T-helper 2 cell treated with Interferon-gamma antibody and Interleukin-4, amounts not matched to agents 5 μg/mL and 100 μg/mL, for 36 hours (primary cell): ENCODE measurements at regions not wholly inside any gene's neighbourhood (a gene's known extent, or its start where the extent isn't known, plus 50 kb on each side); places are given as distances from the start of the nearest gene placed in this dataset.

ENCODE experiments used
- DNase-seq: peaks from one replicate; pipeline ENCODE4 v3.0.0; 2021; ENCODE audit warnings: low spot score
- H3K27ac Mint-ChIP-seq: one replicate; pipeline ENCODE4 v1.8.0; 2021; ENCODE audit warnings: mild to moderate bottlenecking, mixed read lengths
- H3K27me3 Mint-ChIP-seq: one replicate; pipeline ENCODE4 v1.8.0; 2021; ENCODE audit warnings: low read depth, mixed read lengths
- H3K36me3 Mint-ChIP-seq: one replicate; pipeline ENCODE4 v1.8.0; 2021; ENCODE audit warnings: low read depth, mixed read lengths
- H3K4me1 Mint-ChIP-seq: one replicate; pipeline ENCODE4 v1.8.0; 2021; ENCODE audit warnings: low read depth, mixed read lengths
- H3K4me3 Mint-ChIP-seq: one replicate; pipeline ENCODE4 v1.8.0; 2022; ENCODE audit warnings: mild to moderate bottlenecking, moderate library complexity, mixed read lengths
- H3K9me3 Mint-ChIP-seq: one replicate; pipeline ENCODE4 v1.8.0; 2021; ENCODE audit warnings: mixed read lengths

GRCh38 chr10:111209692-111210091 is 132.9 kb downstream of the ADRA2A start:
- no peak overlapping the region for H3K27ac Mint-ChIP-seq
- no peak for DNase-seq
- no peaks in the 10 kb centered on the region for H3K9me3 Mint-ChIP-seq
- H3K4me3 Mint-ChIP-seq, result no peak overlapping the region
- H3K4me1 Mint-ChIP-seq, result no peaks in the 10 kb centered on the region
- no peaks in the 10 kb centered on the region for H3K27me3 Mint-ChIP-seq
- no peaks in the 10 kb centered on the region for H3K36me3 Mint-ChIP-seq

- Mint-ChIP-seq H3K27ac (no peak overlapping the region), H3K27me3 (no peaks in the 10 kb centered on the region), H3K4me1 (no peaks in the 10 kb centered on the region), H3K9me3 (no peaks in the 10 kb centered on the region), H3K36me3 (no peaks in the 10 kb centered on the region), H3K4me3 (no peak overlapping the region)
- DNase-seq, result no peak
These were observed 134.4 kb downstream of the ADRA2A start for GRCh38 chr10:111211241-111211640.

GRCh38 chr10:111211706-111212105 is 134.9 kb downstream of the ADRA2A start:
- H3K36me3 Mint-ChIP-seq, result no peaks in the 10 kb centered on the region
- DNase-seq, result no peak
- no peaks in the 10 kb centered on the region for H3K27me3 Mint-ChIP-seq
- H3K27ac Mint-ChIP-seq, result no peak overlapping the region
- H3K4me3 Mint-ChIP-seq, result no peak overlapping the region
- no peaks in the 10 kb centered on the region for H3K9me3 Mint-ChIP-seq
- H3K4me1 Mint-ChIP-seq, result no peaks in the 10 kb centered on the region

- Mint-ChIP-seq H3K4me1 (no peaks in the 10 kb centered on the region), H3K4me3 (no peak overlapping the region), H3K27me3 (peaks cover 9% of the 10 kb centered on the region), H3K27ac (no peak overlapping the region), H3K36me3 (no peaks in the 10 kb centered on the region), H3K9me3 (no peaks in the 10 kb centered on the region)
- DNase-seq, result no peak
These were observed 145.1 kb downstream of the ADRA2A start for GRCh38 chr10:111221682-111222480.

GRCh38 chr10:111222961-111223360 is 146.1 kb downstream of the ADRA2A start:
- H3K4me3 Mint-ChIP-seq, result no peak overlapping the region
- no peaks in the 10 kb centered on the region for H3K36me3 Mint-ChIP-seq
- H3K27me3 Mint-ChIP-seq, result peaks cover 9% of the 10 kb centered on the region
- no peak for DNase-seq
- no peaks in the 10 kb centered on the region for H3K4me1 Mint-ChIP-seq
- no peaks in the 10 kb centered on the region for H3K9me3 Mint-ChIP-seq
- no peak overlapping the region for H3K27ac Mint-ChIP-seq

- no peaks in the 10 kb centered on the region for H3K27me3 Mint-ChIP-seq
- DNase-seq, result no peak
- peaks cover 3% of the 10 kb centered on the region for H3K9me3 Mint-ChIP-seq
- H3K4me1 Mint-ChIP-seq, result no peaks in the 10 kb centered on the region
- no peaks in the 10 kb centered on the region for H3K36me3 Mint-ChIP-seq
- no peak overlapping the region for H3K4me3 Mint-ChIP-seq
- H3K27ac Mint-ChIP-seq, result no peak overlapping the region
These were observed 154.9 kb downstream of the ADRA2A start for GRCh38 chr10:111231779-111232178.

- Mint-ChIP-seq H3K9me3 (peaks cover 3% of the 10 kb centered on the region), H3K4me1 (no peaks in the 10 kb centered on the region), H3K4me3 (no peak overlapping the region), H3K27me3 (no peaks in the 10 kb centered on the region), H3K36me3 (no peaks in the 10 kb centered on the region), H3K27ac (no peak overlapping the region)
- no peak for DNase-seq
These were observed 156.6 kb downstream of the ADRA2A start for GRCh38 chr10:111233439-111233838.

GRCh38 chr10:111234234-111234913 is 157.5 kb downstream of the ADRA2A start:
- Mint-ChIP-seq H3K27me3 (no peaks in the 10 kb centered on the region), H3K9me3 (peaks cover under 1% of the 10 kb centered on the region), H3K4me3 (no peak overlapping the region), H3K36me3 (no peaks in the 10 kb centered on the region), H3K27ac (no peak overlapping the region), H3K4me1 (no peaks in the 10 kb centered on the region)
- no peak for DNase-seq

GRCh38 chr10:111234914-111235302 is 158.1 kb downstream of the ADRA2A start:
- Mint-ChIP-seq H3K4me3 (no peak overlapping the region), H3K27me3 (no peaks in the 10 kb centered on the region), H3K9me3 (no peaks in the 10 kb centered on the region), H3K36me3 (no peaks in the 10 kb centered on the region), H3K4me1 (no peaks in the 10 kb centered on the region), H3K27ac (no peak overlapping the region)
- DNase-seq, result no peak

GRCh38 chr10:111240348-111240747 is 163.5 kb downstream of the ADRA2A start:
- Mint-ChIP-seq H3K36me3 (no peaks in the 10 kb centered on the region), H3K4me1 (no peaks in the 10 kb centered on the region), H3K27ac (no peak overlapping the region), H3K4me3 (no peak overlapping the region), H3K9me3 (no peaks in the 10 kb centered on the region), H3K27me3 (peaks cover 2% of the 10 kb centered on the region)
- DNase-seq, result no peak

GRCh38 chr10:111243126-111243525 is 166.3 kb downstream of the ADRA2A start:
- Mint-ChIP-seq H3K4me3 (no peak overlapping the region), H3K27ac (no peak overlapping the region), H3K4me1 (no peaks in the 10 kb centered on the region), H3K27me3 (peaks cover 2% of the 10 kb centered on the region), H3K36me3 (no peaks in the 10 kb centered on the region), H3K9me3 (no peaks in the 10 kb centered on the region)
- DNase-seq, result no peak

- H3K4me3 Mint-ChIP-seq, result no peak overlapping the region
- H3K27ac Mint-ChIP-seq, result no peak overlapping the region
- no peaks in the 10 kb centered on the region for H3K9me3 Mint-ChIP-seq
- no peaks in the 10 kb centered on the region for H3K36me3 Mint-ChIP-seq
- no peaks in the 10 kb centered on the region for H3K4me1 Mint-ChIP-seq
- no peak for DNase-seq
- H3K27me3 Mint-ChIP-seq, result no peaks in the 10 kb centered on the region
These were observed 169.3 kb downstream of the ADRA2A start for GRCh38 chr10:111246136-111246535.

- Mint-ChIP-seq H3K27me3 (no peaks in the 10 kb centered on the region), H3K9me3 (no peaks in the 10 kb centered on the region), H3K4me3 (no peak overlapping the region), H3K36me3 (no peaks in the 10 kb centered on the region), H3K27ac (no peak overlapping the region), H3K4me1 (no peaks in the 10 kb centered on the region)
- no peak for DNase-seq
These were observed 170.1 kb downstream of the ADRA2A start for GRCh38 chr10:111246814-111247452.

GRCh38 chr10:111247781-111248389 is 171.1 kb downstream of the ADRA2A start:
- Mint-ChIP-seq H3K4me1 (no peaks in the 10 kb centered on the region), H3K4me3 (no peak overlapping the region), H3K27ac (no peak overlapping the region), H3K9me3 (no peaks in the 10 kb centered on the region), H3K36me3 (no peaks in the 10 kb centered on the region), H3K27me3 (no peaks in the 10 kb centered on the region)
- no peak for DNase-seq
